Right hindlimb (tissue), 1 donor: ENCODE measurements at regions not wholly inside any gene's neighbourhood (a gene's known extent, or its start where the extent isn't known, plus 50 kb on each side); places are given as distances from the start of the nearest gene placed in this dataset.

ENCODE experiments used
- DNase-seq: peaks from one replicate; pipeline ENCODE4 v3.0.0-alpha.2; 2018

DNA sequence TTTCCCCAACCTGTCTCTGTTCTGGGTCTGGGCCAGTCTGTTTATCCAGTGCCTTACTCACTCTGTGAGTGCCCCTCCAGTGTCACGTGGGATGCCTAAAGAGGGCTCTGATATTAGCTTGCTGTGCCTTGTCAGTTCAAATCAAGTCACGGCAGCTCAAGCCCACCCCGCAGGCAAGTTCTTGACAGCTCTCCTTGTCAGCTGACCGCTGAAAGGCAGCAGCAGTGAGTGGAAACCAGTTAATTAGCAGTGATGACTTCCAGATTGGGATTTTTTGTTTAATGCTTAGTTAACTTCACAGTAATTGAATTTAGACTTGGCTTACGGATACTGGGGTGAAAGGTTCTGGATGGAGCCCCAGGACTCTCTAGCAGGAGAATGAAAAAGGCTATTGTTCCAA lies 210.1 kb downstream of the PSAT1 start:
- DNase-seq = no peak

DNA sequence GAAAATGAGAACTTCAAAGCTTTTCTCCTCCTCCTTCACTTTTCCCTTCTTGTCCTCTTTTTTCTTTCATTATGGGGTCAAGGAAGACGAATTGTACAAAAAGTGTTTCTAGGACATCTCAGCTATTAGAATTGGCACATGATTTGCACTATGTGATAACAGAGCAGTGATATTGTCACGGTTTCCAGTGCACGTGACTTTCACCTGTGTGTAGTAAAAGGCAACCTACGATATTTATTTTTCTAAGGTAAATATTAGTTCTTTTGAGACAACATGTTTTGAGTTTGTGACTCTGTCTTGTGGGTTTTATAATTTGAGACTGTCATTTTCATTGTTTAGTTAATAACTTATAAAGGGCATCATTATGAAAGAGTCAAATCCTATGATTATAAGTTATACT lies 213.1 kb downstream of the PSAT1 start:
- DNase-seq = no peak

DNA sequence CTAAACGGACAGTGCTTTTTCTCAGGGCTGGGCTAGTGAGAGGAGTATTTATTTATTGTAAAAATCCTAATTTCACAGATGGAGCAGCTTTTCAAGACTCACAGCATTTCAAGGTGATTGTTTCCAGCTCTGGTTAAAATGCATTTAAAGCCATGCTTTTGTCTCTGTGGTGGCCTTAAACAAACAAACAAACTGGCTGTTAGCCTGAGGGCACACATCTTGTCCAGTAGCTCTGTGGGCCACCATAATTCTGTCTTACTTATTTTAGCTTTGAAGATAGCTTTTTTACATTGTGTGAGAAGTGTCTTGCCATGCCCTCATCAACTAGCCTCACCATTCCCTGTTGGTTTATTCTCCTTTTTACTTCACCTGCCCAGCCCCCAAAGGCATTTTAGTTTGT lies 218.2 kb downstream of the PSAT1 start:
- DNase-seq = no peak

DNA sequence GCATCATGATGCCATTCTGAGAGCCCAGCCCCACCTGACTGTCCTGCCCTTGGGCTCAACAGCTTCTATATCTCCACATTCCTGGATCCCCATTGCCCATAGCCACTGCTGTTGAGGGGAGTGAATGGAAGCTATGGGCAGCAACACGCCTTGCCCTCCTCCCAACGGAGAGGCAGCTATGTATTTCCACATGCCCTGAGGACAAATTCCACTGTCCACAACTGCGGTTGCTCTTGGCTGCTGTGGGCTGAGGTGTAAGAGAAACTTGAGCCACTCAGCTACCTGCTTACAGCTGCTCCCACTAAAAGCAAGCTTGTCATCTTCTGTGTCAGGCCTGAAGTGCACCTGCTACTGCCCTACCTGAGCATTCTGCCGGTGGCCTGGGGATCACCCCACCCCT lies 222.9 kb downstream of the PSAT1 start:
- no peak for DNase-seq

DNA sequence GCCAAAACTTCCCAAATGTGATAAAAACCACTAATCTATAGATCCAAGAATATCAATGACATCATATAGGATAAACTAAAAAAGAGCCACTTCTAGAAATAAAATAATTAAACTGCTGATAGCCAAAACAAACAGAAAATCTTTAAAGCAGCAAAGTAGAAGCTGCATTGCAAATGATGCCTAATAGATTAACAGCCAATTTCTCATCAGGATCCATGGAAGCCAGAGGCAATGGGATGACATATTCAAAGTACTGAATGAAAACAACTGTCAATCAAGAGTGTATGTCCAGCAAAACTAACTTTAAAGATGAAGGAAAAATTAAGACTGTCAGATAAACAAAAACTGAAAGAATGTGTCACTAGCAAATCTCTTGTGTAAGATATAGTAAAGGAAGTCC lies 224.8 kb downstream of the PSAT1 start:
- DNase-seq = no peak

DNA sequence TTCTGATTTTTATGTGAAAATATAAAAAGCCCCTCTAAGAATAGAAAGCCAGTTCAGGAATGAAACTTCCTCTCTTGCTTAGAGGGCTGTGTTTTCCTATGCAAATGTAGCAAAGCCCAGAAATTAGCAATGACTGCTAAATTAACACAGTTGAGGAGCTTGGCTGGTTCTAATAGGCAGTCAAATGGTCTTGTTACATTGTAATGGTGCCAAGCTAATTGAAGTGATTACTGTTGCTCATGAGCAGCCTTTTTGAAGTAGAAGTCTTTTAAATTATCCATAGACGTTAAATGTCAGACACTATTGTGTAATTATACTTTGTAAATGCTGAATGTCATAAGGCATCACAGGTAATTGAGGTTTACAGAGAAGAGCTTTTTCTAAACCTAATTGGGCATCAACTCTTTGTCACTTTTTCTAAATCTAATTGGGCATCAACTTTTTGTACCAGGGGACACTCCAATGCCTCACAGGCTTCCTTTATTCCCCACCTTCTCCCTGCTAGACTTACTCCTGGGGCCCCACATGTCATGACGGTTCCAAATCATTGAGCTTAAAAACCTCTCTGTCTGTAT lies 229.1 kb downstream of the PSAT1 start:
- no peak for DNase-seq

DNA sequence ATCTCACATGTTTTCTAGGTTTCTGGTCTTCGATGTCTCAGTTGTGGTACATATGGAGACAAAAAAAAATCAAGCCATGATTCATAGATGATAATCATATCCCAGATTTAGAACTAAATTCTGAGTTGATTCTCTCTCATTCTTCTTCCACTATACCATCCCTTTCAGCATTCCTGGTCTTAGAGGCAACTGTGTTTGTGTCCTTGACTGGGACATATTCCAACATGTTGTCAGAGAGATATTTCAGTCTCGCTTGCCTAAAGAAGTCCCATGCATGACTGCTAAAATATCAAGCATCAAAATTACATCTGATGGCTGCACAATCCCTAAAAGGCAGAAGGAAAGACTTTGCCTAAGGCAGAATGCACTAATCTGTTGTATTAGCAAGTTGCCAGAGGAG lies 236.6 kb downstream of the PSAT1 start:
- no peak for DNase-seq

DNA sequence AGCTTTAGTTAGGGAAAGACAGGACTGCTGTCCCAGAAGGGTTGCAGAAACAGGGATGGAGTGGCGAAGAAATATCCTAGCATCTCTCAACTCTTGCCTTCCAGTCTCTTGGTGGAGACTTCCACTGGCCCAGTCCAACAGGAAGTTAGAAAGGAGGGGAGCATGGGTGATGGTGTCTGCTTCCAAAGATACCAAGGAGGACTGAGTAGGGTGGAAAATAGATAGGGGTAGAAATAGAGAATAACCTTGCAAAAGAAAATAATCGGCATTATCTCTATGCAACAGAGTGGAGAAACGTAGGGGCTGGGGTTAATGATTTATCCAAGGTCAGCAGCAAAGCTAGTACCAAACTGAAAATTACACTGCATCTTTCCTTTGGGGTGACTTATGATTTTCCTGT lies 242.3 kb downstream of the PSAT1 start:
- no peak for DNase-seq

DNA sequence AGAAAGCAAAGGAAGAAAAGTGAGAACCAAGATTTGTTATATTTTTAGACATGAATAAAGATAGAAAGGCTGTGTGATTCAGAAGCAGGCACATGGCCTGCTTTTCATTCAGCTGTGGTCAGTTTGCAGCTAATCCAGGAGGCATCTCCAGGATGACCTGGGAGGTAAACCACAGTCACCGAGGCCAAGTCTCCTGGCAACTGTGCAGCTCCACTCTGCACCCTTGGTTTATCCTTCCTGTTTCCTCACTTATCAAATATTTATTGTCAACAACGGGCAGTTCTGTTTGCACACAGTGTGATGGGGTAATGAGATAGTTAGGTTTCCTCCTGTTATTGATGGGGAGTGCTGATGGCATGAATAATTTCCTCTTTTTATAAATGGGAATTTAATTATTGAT lies 243.0 kb downstream of the PSAT1 start:
- no peak for DNase-seq

DNA sequence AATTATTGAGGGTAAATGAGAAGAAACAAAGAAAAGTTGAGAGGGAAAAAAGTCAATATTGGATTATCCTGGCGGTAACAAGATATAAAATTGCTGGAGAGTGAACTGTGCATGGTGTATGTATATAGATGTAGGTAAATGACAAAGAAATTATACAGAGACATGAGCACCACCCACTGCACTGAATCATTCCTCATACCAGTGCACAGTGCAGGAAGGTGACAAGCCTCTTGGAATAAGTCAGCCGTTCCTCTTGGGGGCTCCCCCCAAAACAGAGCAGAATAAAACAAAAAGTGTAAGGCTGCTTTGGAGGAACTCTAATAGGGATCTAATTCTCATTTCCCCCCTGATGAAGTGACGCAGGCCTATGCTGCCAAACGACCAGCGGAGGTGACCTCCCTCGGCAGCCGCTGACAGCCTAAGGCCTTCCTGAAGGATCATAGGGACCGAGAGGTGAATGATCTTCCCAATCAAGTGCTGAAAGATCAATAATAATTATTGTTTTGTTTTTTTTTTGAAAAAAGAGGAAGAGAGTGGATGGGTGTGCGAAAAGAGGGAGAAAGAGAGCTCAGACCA lies 245.0 kb downstream of the PSAT1 start:
- no peak for DNase-seq

DNA sequence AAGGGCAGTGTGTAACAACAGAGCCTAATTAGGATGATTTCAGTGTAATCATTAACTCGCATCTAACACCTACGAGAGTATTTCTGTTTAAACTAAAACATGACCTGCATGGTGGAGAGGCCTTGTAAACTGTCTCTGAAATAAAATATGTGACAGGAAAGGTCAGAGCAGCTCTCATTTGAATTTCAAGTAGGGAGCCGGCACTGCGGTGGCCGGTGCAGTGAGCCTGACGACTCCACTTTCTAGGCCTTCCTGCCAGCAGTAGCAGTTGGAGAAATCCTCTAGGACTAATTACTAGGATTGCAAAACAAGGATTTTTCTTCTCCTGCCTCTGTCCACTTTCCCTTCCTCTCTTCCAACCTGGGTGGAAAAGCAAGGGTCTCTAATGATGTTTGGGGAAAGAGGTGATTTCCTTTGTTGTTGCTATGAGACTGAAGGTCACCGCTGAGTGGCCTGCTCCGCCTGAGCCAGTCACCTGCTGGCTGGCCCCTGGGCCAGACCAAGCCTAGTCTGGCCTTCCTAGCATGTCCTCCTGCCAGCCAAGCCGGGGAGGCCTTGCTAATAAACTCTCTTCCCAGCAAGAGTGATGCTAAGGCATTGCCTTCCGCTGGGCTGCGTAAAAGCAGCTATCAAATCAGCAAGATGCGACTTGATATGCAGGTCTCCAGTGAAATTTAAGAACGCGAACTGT lies 245.7 kb downstream of the PSAT1 start:
- peak; percentile 28 for DNase-seq

DNA sequence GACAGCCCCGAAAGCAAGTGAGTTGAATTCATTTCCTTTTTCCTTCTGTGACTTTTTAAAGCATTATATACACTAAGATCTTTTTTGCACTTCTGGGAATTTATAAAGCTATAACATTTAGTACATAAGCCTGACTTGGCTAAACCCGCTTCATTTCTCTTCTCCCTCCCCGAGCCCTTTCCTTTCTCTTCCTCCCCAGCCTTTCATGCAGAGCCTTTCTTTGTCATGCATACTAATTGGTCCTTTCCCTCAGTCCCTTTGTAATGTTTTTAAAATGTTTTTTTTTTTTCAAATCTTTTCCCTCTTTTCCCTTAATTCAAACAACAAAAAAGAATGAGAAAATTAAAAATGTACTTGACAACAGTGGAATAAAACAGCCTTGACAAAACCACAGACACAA lies 246.4 kb downstream of the PSAT1 start:
- DNase-seq = no peak

DNA sequence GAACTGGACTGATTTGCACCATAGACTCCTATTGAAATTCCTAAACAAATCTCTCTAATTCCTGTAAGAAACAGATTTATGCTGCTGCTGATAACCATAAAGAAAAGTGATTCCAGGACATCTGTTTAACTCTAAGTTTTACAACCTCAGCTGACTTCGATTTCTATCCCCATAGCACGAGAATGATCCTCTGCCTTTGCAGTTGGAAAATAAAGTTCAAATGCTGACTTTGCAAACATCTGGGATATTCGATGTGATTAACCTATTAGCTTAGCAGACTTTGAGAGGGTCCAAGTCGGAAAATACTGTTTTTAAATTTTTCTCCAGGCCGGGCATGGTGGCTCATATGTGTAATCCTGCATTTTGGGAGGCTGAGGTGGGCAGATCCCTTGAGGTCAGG lies 247.3 kb downstream of the PSAT1 start:
- no peak for DNase-seq

DNA sequence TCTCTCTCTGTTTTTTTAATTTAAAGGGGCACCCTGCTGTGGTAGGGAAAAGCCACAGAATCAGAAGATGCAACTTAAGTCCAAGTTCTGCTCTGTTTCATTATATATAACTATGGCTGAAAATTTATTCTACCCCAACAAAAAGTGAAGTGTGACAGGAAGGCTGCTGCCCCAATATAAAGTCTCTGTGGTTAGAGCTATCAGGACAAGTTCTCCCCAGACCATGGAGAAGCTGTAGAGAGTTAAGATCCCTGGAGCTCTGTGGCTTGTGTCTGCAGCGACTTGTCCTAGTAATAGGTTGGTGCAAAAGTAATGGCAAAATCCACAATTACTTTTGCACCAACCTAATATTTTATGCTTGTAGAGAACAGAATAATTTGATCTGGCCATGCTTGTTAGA lies 250.9 kb downstream of the PSAT1 start:
- no peak for DNase-seq

DNA sequence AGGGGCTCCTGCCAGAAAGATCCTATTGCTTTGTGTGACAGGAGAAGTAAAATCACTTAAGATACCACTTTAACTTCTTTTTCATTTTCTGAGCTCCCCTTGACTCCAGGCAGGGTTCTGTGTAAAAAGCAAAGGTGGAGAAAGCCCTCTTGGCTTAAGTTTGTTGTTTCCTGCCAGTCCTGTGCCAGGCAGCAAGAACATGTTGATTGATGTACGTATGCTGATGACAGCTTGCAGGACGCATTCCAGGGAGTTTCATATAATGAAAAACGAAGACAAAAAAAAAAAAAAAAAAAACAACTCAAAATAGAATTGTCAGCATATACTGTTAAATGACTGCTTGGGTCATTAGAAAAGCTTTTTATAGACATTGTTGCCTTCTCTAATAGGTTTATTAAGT lies 251.7 kb downstream of the PSAT1 start:
- no peak for DNase-seq

DNA sequence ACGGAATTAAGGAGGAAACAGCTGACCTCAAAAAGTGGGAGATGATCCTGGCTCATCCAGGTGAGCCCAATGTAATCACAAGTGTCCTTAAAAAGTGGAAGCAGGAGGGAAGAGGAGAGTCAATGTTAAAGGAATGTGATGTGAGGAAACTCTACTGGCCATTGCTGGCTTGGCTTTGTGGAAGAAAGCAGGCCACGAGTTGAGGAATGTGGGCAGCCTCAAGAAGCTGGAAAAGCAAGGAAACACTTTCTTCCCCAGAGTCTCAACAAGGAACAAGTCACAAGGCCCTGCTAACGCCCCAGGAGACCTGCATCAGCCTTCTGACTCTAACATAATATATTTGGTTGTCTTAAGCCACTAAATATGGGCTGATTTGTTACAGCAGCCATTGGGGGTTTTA lies 252.8 kb downstream of the PSAT1 start:
- no peak for DNase-seq

DNA sequence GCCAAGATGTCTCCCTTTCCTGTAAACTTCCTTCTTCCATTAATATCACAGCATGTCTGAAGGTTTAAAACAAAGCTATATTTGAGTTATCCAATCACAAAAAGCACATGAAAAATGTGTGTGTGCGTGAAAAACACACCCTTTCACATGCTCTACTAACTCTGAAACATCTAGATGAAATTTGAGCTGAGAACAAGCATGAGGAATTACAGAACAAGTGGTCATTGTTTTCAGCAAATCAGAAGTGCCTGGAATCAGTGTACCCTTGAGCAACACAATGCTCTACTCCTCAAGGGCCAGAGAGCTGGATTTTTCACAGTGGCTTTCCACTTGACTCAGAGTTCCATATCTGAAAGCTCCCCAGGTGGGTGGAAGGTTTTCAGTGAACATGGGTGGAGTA lies 255.9 kb downstream of the PSAT1 start:
- no peak for DNase-seq

DNA sequence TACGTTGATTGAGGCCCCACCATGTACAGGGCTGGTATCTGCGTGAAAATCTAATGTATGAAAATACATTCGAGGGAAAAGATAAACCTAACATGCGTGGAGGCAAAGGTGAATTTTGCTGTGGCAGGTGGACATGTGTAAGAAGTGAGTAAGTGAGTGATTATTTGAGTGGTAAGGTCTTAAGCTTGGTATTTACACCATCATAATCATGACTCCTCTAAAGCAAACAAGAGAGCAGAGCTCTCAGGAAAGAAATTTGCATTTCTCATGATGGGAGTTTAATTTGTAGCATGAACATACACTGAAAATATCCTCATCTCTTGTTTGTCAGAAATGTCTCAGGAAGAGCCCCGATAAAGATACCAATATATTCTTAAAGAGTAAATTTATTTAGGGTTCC lies 260.6 kb downstream of the PSAT1 start:
- no peak for DNase-seq

DNA sequence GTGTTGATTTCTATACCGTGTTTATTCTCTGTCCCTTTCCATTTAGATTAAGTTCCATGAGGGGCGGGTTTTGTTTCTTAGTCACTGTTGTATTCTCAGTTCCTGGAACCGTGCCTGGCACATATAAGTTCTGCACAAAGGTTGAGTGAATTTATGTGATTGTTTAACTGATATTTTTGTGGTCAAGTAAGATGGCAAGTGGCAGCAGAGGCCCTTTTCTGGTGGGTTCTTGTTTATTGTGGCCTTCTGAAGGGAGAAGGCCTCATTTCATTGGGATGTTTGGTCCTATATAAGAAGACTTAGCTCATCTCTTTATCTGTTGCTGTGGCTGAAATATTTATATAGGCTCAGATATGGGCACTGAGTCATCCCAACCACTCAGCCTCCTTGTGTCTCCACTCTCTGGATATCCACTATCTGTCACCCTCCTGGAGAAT lies 262.5 kb downstream of the PSAT1 start:
- no peak for DNase-seq

DNA sequence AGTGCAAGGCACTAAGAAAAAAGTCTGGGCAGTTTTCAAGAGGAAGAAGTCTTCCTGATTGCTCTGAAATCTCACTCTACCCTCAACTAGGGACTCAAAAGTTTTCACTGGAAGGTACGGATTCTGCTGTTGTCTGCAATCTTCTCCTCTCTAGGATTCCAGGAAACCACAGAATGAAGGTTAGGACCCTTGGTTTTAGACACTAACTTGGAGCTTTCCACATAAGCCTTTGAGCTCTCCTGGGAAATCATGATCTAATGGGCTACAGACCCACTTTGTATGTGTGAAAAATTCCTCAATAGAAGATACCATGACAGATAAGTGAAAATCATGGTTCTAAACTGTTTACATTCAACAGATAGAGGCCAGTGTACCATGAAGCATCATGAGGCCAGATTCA lies 265.1 kb downstream of the PSAT1 start:
- no peak for DNase-seq

DNA sequence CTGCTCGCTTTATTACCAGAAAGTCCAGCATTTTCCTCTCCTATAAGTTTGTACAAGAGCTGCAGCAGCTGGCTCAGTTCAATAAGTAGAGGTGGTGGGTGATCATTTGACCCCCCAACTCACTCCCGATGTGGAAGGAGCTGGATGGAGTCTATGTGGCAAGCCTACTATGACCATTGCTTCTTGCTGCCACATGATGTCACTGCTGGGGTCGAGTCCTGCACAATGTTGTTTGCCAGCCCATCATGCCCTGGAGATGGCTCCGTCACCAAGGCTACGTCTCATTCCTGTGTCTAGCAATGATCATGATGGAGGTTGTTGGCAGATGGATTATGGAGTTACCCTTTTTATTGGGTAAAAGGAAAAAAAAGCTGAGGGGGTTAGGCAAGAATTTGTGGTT lies 266.3 kb downstream of the PSAT1 start:
- no peak for DNase-seq

DNA sequence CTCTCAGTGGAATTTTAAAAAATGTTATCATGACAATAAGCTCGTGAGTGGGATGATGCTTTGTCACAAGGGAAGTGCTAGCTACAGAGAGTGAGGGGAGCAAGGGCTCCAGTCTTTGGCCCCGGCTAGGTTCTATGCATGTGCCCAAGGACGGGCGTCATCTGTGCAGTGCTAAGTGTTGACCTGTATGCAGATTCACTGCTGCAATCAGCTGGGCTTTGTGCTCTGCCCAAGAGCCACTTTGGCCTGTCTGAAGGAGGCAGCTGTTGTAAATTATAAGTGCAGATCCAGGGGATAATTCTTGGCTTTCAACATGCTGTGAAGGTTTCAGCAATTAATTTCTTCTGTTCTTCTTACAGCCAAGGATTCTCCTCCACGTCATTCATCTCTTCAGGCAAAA lies 268.6 kb downstream of the PSAT1 start:
- no peak for DNase-seq

DNA sequence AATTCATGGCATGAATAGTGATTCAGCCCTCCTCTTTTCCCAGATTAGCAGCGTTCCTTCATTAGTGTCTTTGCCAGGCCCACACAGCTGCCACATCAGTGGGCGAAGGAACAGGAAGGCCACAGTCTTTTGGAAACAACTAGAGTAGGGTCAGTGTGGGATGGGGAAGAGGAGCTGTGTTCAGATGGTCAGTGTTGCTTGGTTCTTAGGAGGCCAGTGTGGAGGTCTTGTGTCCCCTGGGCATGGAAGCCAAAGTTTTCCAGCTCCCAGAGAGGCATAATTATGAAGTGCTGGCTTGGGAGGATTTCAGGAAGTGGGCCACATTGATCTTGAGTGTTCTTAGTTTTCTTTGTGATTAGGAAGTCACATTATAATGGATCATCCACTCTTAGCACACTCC lies 269.6 kb downstream of the PSAT1 start:
- DNase-seq = no peak

DNA sequence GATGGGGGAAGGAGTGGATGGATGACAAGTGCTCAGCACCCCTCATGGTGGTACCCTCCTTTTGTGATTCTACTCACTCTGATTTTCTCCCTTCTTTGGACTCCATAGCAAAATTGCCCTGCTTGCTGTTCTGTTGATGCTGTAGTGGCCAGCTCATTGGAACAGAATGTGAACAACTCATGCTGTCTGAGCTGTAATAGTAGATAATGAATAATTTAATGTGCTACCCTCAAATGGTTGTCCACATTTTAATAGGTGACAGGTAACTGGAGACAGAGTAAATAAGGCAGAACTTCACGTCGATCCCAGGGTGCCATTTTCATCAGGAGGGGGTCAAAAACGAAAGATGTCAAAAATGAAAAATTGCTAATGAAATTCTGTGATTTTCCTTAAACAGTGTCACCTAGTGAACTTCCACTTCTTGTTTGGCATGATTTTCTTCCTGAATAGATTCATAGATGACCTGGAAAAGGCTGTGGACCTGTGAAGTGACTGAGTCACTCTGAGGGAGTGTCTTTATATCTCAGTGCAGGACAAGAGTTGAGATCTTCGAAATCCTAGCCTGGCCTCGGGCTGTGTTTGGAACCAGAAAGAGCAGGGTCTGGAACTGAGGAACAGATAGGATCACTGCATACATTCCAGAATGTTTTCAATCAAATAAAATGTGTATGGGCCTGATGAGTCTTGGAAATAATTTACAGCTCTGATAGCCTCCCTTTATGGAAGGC lies 270.2 kb downstream of the PSAT1 start:
- DNase-seq = no peak
